HG03060 (cell line): ENCODE measurements at regions not wholly inside any gene's neighbourhood (a gene's known extent, or its start where the extent isn't known, plus 50 kb on each side); places are given as distances from the start of the nearest gene placed in this dataset.

Source experiments
- ATAC-seq: cut with Tn5 transposase; IDR thresholded peaks from one replicate; pipeline ENCODE4 v1.9.1; 2021; ENCODE audit warnings: low read depth, moderate number of reproducible peaks; ENCODE audit not compliant: unreplicated experiment

DNA sequence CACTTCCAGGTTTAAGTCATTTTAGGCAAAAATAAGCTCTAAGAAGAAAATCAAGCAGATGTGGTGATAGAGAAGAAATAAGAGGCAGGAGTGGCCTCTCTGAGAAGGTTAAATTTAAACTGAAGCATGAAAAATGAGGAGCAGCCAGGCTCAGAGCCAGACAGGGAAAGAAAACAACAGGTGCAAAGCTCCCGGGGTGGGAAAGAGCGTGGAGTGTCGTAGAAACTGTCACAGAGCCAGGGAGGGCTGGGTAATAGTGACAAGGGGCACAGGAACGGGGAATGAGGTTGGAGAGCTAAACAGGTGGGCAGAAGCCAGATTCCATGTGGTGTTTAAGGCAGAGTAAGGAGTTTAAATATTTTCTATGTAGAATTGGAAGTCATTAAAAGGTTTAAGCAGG lies 132.1 kb upstream of the BLID start:
- ATAC-seq, result no peak

DNA sequence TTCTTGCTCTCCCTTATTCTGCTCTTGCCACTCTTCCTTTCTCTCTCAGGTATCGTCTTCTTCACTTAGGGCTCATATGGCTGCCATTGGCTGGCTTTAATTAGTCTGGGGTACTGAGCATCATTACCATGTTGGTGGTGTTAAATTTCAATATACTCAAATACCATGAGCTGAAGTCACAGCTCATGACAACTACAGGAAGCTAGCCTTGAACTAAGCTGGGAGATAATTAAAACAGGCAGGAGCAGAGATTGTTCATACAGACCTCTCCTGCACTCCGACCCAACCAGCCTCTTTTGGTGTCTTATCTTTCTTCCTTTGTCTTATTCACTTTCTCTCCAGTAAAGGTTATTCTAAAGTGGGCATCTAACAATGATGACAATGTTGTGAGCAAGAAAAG lies 130.9 kb upstream of the BLID start:
- no peak for ATAC-seq

DNA sequence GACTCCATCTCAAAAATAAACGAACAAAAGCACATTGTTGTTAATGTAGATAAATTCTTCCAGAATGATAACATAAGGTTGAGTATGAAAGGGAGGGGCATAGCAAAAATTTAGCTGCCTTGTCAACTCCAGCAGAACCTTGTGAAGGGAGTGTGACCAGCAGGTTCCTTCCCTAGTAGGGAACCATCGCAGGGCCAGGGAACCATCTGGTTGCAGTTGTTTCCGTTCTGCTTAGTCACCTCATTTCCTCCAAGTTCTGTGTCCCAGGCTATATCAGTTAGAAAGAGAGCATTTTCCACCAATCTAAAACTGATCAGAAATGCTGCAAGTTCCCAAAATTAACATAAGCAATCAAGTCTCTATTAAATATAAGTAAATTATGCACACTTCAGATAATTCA lies 126.7 kb upstream of the BLID start:
- no peak for ATAC-seq

DNA sequence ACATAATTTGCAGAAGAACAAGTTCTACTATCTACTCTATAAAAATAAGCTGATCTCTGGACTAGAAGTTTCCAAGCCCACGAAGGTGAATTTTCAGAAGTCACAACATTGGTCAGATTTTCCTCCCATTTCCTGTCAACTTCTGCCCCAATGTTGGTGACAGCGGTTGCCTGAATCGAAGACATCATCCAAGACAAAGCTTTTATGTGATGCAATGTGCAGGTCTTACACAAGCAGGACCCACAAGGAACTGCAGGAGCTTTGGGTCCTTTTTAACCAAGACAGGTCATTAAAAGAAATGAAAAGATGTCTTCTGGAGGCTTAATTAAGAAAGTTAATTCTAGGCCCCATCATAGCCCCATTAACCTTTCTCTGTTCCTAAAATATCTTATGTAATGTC lies 125.6 kb upstream of the BLID start:
- ATAC-seq, result no peak

DNA sequence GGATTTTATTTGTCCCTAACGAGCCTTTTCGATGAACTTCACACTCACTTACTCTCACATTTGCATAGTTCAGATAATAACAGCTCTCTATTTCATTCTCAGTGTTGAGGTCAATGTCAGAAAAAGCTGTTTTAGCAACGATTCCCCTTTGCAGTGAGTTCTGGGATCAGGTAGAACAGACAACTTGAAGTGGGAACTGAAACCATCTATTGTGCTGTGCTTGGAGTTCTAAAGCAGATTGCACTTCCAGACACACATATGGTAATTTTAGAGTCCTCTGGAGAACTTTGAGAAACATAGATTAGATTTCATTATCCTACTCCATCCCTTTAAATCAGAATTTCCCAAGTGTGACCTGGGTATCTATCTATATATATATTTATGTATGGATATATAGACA lies 124.6 kb upstream of the BLID start:
- no peak for ATAC-seq

DNA sequence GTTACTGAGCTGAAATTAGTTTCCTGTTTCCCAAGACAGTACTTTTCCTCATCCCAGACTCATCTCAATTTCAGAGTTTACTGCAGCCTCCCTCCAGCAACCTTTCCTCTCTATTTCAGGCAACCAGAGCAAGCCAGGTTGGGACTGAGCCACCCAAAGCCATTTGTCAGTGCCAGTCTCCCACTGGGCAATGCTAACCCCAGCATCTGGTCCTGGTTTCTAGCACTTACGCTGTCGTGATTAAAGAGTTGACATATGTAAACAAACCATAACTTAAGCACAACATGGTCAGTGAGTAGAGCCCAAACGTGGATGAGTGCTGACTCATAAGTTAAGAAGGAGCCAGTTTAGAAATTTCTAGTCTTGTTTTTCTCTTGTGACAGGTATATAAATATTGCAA lies 119.6 kb upstream of the BLID start:
- no peak for ATAC-seq

DNA sequence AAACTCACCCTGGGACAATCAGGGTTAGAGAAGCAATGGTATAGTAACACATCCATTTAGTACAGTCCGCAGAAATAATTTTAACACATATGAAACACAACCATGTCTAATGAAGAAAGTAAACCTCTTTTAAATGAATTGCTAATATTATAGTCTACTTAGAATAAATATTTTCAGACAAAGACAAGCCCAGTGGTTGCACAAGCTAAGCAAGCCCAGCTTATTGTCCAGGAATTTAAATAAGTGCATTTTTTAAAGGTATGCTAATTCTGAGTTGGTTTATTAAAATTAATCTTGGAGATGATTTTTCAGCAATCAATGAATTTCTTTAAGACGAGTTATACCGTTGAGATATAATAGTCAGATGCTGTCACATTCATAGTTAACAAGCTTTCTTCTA lies 118.8 kb upstream of the BLID start:
- ATAC-seq, result no peak

DNA sequence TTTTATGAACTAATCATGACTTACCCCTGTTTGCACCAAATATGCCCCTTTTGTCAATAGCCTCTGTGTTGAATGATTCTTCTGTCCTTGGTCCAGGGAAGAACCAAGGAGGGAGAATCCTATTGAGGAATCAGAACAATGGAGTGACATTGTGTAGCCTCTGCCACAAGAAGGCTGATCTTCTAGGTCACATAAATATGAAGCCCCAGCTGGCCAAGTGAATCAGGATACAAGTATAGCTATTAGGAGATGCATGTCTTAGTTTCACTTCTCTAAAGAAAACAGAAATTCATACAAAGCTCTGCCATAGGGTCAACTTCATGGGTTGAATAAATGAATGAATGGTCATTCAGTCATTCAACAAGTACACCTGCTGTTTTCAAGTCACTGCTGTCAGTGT lies 118.2 kb upstream of the BLID start:
- no peak for ATAC-seq

DNA sequence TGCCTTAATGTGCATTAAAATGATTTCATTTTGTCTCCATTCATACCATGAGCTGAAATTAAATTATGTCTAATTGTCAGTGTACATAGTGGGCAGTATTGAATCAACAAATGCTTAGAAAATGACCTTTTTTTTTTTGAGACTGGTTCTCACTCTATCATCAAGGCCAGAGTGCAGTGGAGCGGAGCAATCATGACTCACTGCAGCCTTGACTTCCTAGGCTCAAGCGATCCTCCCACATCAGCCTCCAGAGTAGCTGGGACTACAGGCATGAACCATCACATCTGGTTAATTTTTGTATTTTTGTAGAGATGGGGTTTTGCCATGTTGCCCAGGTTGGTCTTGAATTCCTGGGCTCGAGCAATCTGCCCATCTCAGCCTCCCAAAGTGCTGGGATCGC lies 117.0 kb upstream of the BLID start:
- ATAC-seq, result no peak

DNA sequence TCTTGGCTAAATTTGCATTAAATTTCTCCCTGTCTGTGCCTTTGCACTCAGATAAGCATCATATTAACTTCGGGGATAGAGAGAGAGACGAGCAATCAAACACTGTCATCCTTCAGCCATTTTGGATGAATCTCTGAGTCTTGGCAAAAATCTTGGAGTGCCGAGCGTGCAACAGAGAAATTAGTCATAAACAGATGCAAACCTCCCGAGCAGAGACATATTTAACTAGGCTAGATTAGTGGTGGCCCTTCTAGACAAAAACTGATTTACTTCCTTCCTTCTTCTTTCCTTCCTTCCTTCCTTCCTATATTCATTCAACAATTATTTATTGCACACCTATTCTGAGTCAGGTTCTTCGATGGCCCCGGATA lies 114.4 kb upstream of the BLID start:
- ATAC-seq, result no peak

DNA sequence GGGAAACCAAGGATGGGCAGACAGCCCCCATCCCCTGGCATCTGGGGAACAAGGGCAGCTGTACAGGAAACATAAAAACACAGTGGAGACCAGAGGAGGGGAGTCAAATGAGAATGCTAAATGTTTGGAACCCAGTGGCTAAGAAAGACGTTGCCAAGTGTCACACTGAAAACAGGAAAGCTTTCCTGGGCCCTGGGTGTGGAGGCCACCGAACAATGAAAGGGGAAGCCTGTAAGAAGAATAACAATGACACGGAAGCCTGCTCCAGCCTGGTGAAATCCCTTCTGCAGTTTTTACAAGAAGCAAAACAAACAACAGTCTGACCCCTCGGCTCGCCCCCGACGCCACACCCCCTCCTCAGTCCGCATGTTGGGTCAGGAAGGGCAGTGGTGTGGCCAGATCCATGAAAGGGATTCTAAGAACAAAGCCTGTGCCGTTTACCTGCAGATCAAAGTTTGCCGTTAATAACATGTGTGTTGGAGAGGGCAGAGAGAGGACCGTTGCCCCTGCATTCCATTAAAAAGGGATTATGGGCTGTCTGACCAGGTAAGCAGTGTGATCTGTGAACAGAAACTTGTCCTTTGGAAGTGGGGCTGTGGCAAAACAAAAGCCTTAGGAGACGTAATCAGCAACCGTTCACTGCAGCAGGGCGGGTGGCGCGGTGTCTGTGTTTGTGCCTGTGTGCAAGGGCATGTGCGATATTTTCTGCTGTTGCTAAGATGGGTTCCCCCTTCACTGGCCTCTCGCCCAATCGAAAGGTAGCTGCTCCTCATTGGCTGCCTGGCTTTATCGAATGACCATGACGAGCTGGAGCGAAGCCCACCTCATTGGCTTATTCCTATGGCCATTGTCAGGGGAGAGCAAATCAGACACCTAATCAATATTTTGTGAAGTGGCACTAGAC lies 113.7 kb upstream of the BLID start:
- no peak for ATAC-seq

DNA sequence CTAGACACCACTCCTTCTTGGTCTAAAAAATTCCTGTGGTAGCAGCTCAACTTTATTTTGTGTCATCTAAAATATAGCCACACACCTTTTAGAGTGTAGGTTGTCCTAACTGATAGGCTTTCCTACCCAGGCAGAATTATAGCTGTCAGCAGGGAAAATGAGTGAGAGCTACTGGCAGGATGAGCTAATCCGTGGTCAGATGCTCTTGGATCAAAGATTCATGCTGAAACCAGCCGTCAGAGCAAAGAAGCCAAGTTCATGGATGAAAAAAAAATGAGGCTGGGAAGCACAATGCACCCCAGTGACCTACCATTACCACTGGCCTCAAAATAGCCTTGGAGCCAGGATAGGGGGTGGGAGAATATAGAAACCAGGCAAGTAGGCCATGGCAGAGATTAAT lies 113.1 kb upstream of the BLID start:
- no peak for ATAC-seq

DNA sequence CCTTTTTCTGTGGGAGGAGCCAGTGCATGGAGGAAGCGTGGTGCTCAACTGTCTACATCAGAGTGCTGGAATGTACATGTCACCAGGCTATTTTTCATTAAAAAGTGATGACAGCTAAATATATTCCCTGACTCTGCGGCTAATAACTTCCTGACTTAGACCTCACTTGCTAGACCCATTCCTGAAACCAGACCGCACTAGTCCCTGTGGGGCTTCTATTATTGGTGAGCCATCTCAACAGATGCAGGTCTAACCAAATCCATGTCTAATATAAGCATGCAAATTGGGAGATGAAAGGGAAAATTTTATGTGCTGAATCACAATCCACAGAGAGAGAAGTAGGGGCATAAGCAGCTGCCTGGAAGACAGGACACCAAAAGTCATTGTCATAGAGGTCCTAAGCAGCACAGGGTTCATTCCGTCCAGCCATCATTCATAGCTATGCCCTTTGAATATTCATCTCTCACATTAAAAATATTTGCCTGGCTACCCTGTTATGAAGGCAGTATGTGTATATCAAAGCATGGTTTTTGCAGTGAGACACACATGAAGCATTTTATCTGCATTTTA lies 110.9 kb upstream of the BLID start:
- no peak for ATAC-seq

DNA sequence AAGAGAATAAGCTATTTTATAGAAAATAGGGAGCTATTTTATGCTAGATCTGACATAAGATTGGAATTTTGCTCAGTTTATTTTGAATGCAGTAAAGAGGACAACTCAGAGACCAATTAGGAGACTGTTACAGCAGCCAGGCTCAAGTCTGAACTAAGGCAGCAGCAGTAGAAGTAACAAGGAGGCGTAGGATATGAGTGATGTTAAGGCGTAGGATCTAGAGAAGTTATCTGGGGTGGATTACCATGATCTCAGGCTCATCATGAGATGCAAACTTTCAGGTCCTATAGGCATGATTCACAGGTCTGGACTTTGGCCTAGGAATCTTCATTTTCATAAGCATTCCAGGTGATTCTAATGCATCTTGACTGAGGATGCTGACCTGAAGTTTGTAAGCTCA lies 108.9 kb upstream of the BLID start:
- no peak for ATAC-seq

DNA sequence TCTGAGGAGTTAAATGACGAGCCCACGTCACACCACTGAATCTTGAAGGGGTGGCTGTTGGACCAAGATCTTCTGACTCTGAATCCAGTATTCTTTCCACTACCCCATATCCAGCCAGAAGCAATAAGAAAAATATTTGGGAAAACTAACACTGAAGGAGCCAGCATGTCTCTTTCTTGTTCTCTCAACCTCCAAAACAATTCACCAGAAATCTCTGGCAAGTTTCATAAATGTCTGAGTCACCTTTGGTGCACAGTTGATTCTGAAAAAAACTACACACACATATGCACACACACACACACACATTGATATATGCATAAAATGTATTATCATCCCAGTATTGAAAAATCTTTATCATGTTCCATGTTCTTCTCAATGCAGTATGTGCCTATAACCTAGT lies 104.3 kb upstream of the BLID start:
- ATAC-seq, result no peak

DNA sequence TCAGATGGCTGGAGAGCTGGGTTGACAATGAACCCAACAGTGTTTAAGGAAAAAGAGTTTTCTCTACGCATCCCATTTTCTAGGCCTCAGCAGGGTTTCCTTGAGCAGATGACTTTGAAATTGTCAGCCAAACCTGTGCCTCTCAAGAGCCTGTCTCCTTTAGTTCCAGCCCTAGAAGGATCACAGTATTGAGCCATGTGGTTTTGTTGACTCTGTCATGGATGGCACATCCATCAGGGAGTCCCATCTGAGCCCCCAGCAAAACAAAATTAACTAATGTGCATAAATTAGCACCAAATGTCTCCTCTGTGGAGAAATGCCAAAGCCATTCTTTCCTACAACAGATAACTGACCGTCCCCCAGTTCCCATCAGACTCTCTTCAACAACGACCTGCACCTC lies 103.8 kb upstream of the BLID start:
- no peak for ATAC-seq

DNA sequence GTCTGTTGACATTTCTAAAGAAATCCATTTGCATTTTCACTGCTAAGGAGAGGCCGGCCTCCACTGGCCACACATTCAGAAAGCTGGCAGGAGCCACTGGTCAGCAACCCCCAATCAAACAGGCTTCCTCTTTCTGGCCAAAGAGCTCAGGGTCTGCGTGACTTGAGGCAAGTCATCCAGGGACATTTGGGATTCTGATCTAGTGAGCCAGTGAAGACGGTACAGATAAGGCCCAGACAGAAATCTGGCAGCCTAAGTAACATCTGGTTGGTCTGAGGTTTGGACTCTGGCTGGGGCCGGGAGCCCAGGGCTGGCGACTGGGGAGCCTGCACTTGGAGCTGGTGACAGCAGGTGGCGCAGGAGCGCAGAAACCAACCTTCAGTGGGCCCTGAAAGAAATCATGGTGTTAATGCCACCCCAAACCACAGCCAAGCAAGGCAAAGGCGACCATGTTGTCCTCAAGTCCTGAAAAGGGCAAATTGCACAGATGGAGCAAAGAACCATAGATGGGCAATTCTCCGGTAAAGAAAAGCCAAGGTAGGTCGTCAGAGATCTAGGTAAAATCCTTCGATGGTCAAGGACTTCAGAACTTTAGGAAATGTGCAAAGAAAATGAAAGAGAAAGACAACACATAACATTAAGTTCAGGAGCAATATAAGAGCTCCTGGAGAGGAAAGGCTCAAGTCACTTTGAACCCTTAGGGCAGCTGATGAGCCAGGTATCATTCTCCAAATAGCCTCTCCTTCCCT lies 99.4 kb upstream of the BLID start:
- no peak for ATAC-seq

DNA sequence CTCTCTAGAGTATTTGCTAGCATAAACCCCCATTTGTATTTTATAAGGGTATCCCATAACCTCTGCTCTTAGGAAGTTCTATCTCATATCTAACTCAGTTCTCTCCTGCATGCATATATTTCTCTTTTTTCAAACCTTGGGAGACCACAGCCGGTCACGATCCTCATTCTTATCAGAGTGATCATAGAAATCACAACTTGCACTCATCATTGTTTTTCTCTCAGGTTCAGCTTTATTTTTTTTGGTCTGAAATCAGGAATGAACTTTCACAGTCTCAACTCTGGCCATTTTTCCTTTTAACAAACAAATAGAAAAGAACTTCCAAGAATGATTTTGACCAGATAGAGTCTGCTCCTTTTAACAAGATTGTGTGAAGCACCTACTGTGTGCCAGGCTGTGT lies 98.6 kb upstream of the BLID start:
- no peak for ATAC-seq

DNA sequence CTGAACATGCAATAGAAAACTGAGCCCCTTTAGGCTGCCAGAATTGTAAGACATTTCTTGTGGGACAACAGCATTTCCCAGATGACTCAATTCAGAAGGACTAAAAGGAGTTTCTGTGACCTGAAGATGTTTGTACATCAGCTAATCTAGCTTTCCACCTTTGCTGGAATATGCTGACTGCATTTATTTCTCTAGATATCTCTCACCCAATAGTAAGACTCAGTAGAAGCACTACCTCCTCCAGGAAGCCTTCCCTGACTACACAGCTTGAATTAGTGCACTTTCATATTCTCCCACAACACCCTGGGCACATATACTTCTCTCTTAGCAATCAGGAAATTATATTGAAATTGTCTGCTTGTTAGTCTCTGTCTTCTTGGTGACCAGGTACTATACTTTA lies 98.1 kb upstream of the BLID start:
- ATAC-seq, result no peak

DNA sequence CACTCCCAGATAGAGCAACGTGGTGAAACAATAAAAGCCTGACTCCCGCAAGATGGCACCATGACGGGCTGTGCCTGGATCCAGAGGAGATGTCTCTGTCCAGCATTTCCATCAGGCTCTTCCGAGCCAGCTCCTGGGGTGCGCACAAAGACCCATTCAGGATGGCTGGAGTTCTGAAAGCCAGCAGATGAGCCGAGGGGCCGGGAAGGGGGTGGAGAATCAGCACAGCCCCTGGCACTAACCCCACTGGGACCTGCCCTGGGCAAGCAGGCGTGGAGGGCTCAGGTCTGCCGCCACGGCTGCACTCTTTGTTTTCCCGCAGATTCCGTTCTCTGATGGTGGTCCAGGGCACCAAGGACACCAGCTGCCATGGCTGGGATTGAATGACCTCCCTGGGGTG lies 97.2 kb upstream of the BLID start:
- ATAC-seq, result no peak

DNA sequence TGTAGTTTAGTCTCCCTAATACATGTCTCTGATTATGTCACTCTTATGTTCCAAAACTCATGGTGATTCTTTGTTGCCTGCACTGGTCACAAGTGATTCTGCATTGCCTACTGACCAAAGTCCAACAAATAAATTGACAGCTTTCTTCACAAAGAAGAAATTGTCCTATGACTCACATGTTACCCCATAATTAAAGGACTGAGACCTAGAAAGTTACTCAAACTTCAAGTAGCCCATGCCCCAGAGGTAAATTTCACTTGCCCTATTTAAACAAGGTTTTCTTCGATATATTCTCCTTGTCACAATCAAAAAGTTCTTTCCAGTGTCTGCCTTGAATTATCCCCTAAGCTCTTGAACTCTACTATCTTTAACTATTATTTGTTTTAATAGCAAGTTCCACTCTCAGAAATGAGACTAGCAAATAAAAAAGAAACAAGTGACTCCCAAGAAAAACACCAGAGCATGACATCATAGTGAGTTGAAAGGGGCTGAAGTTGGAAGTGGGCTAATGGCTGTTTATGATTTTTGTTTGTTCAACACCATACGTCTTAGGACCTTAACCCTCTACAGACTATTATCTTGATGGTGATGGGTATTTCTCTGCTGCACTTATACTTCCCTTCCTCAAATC lies 94.5 kb upstream of the BLID start:
- ATAC-seq, result no peak
